ENCODE measurements at regions not wholly inside any gene's neighbourhood (a gene's known extent, or its start where the extent isn't known, plus 50 kb on each side); places are given as distances from the start of the nearest gene placed in this dataset.

- FAIRE-seq = no peak
- DNase-seq (ENCODE audit: low spot score in 2 of 2) = no peak
Observed at GRCh38 chr18:69109686-69110085, 291.0 kb upstream of the DOK6 start.

GRCh38 chr18:69120833-69121232, 279.9 kb upstream of the DOK6 start:
- no peak for DNase-seq (ENCODE audit: low spot score in 2 of 2)
- no peak for FAIRE-seq

- no peak for DNase-seq (ENCODE audit: low spot score in 2 of 2)
- no peak for FAIRE-seq
Observed at GRCh38 chr18:69123421-69123820, 277.3 kb upstream of the DOK6 start.

GRCh38 chr18:69127873-69128500, 272.7 kb upstream of the DOK6 start:
- FAIRE-seq (no peak), DNase-seq (ENCODE audit: low spot score in 2 of 2) (no peak)

- no peak for DNase-seq (ENCODE audit: low spot score in 2 of 2)
- no peak for FAIRE-seq
Observed at GRCh38 chr18:69128566-69128965, 272.1 kb upstream of the DOK6 start.

- DNase-seq (ENCODE audit: low spot score in 2 of 2) (no peak), FAIRE-seq (no peak)
Observed at GRCh38 chr18:69128978-69129377, 271.7 kb upstream of the DOK6 start.

- no peak for DNase-seq (ENCODE audit: low spot score in 2 of 2)
- FAIRE-seq = no peak
Observed at GRCh38 chr18:69138088-69138487, 262.6 kb upstream of the DOK6 start.

- DNase-seq (ENCODE audit: low spot score in 2 of 2) (no peak), FAIRE-seq (peak; percentile 89)
Observed at GRCh38 chr18:69143084-69143483, 257.6 kb upstream of the DOK6 start.

GRCh38 chr18:69152436-69152835, 248.3 kb upstream of the DOK6 start:
- FAIRE-seq (no peak), DNase-seq (ENCODE audit: low spot score in 2 of 2) (no peak)

GRCh38 chr18:69157906-69158305, 242.8 kb upstream of the DOK6 start:
- DNase-seq (ENCODE audit: low spot score in 2 of 2) = no peak
- FAIRE-seq = no peak

- DNase-seq (ENCODE audit: low spot score in 2 of 2) (no peak), FAIRE-seq (no peak)
Observed at GRCh38 chr18:69158944-69159343, 241.7 kb upstream of the DOK6 start.

GRCh38 chr18:69161383-69162028, 239.2 kb upstream of the DOK6 start:
- DNase-seq (ENCODE audit: low spot score in 2 of 2) (peak in 1 of 2 donors; percentile 5), FAIRE-seq (no peak)

- DNase-seq (ENCODE audit: low spot score in 2 of 2) = no peak
- FAIRE-seq = no peak
Observed at GRCh38 chr18:69162649-69163048, 238.0 kb upstream of the DOK6 start.

- FAIRE-seq (no peak), DNase-seq (ENCODE audit: low spot score in 2 of 2) (no peak)
Observed at GRCh38 chr18:69172046-69172445, 228.6 kb upstream of the DOK6 start.

GRCh38 chr18:69175681-69176080, 225.0 kb upstream of the DOK6 start:
- FAIRE-seq (no peak), DNase-seq (ENCODE audit: low spot score in 2 of 2) (no peak)

GRCh38 chr18:69176741-69177140, 223.9 kb upstream of the DOK6 start:
- no peak for DNase-seq (ENCODE audit: low spot score in 2 of 2)
- FAIRE-seq = no peak

- FAIRE-seq = no peak
- no peak for DNase-seq (ENCODE audit: low spot score in 2 of 2)
Observed at GRCh38 chr18:69177702-69178101, 223.0 kb upstream of the DOK6 start.

- FAIRE-seq (no peak), DNase-seq (ENCODE audit: low spot score in 2 of 2) (no peak)
Observed at GRCh38 chr18:69186162-69186561, 214.5 kb upstream of the DOK6 start.

GRCh38 chr18:69196336-69196735, 204.4 kb upstream of the DOK6 start:
- DNase-seq (ENCODE audit: low spot score in 2 of 2) (no peak), FAIRE-seq (no peak)

GRCh38 chr18:69205925-69206324, 194.8 kb upstream of the DOK6 start:
- no peak for FAIRE-seq
- DNase-seq (ENCODE audit: low spot score in 2 of 2) = no peak

GRCh38 chr18:69208545-69208944, 192.1 kb upstream of the DOK6 start:
- DNase-seq (ENCODE audit: low spot score in 2 of 2) (no peak), FAIRE-seq (no peak)

GRCh38 chr18:69209761-69210160, 190.9 kb upstream of the DOK6 start:
- no peak for DNase-seq (ENCODE audit: low spot score in 2 of 2)
- FAIRE-seq = no peak

GRCh38 chr18:69213842-69214241, 186.8 kb upstream of the DOK6 start:
- no peak for FAIRE-seq

More at GRCh38 chr18:69213842-69214241, 186.8 kb upstream of the DOK6 start:
- no peak for DNase-seq (ENCODE audit: low spot score in 2 of 2)
